Liver (tissue), 8 donors: ENCODE measurements at regions not wholly inside any gene's neighbourhood (a gene's known extent, or its start where the extent isn't known, plus 50 kb on each side); places are given as distances from the start of the nearest gene placed in this dataset.

Source experiments
- DNase-seq: peaks from one replicate; pipeline ENCODE4 v3.0.0-alpha.2; 2017; ENCODE audit warnings: low spot score
- H3K27ac ChIP-seq, 2 donors: one replicate each; pipeline ENCODE4 v1.7.0; 2013; ENCODE audit warnings: inconsistent platforms in 2 of 2, low read length in 2 of 2, control low read depth in 1 of 2, low read depth in 1 of 2, mild to moderate bottlenecking in 1 of 2
- H3K27me3 ChIP-seq, 4 donors: one replicate each; pipeline versions ENCODE4 v1.6.1 to v1.7.0; 2013; ENCODE audit warnings: low read length in 3 of 4, inconsistent platforms in 1 of 4, mild to moderate bottlenecking in 1 of 4, moderate library complexity in 1 of 4; ENCODE audit not compliant: control insufficient read depth in 4 of 4, insufficient read depth in 4 of 4
- H3K36me3 ChIP-seq, 4 donors: one replicate each; pipeline versions ENCODE4 v1.6.1 to v1.7.0; 2013; ENCODE audit warnings: low read length in 3 of 4, mild to moderate bottlenecking in 3 of 4, low read depth in 1 of 4, moderate library complexity in 1 of 4; ENCODE audit not compliant: control insufficient read depth in 4 of 4, insufficient read depth in 3 of 4
- H3K4me1 ChIP-seq, 4 donors: one replicate each; pipeline versions ENCODE4 v1.6.1 to v1.7.0; 2013; ENCODE audit warnings: low read length in 3 of 4, mild to moderate bottlenecking in 3 of 4, moderate library complexity in 1 of 4; ENCODE audit not compliant: control insufficient read depth in 4 of 4, insufficient read depth in 4 of 4
- H3K4me3 ChIP-seq, 3 donors: one replicate each; pipeline versions ENCODE4 v1.6.1 to v1.7.0; 2013; ENCODE audit warnings: low read length in 3 of 3, control low read depth in 1 of 3, low read depth in 1 of 3, mild to moderate bottlenecking in 1 of 3
- H3K9ac ChIP-seq, 2 donors: one replicate each; pipeline ENCODE4 v1.7.0; 2013; ENCODE audit warnings: low read length in 2 of 2, mild to moderate bottlenecking in 2 of 2, moderate library complexity in 2 of 2, control low read depth in 1 of 2, low read depth in 1 of 2
- H3K9me3 ChIP-seq, 4 donors: one replicate each; pipeline versions ENCODE4 v1.6.1 to v1.7.0; 2013; ENCODE audit warnings: low read length in 3 of 4; ENCODE audit not compliant: control insufficient read depth in 4 of 4
- EGR1 ChIP-seq, 2 donors: IDR thresholded peaks; 2 replicates each; pipeline ENCODE4 v1.6.1; 2016 to 2018; ENCODE audit warnings: antibody characterized with exemption in 2 of 2, low read depth in 2 of 2
- FOXA1 ChIP-seq: IDR thresholded peaks from 2 replicates; pipeline ENCODE4 v1.6.1; 2016; ENCODE audit warnings: antibody characterized with exemption
- FOXA2 ChIP-seq: IDR thresholded peaks from 2 replicates; pipeline ENCODE4 v1.6.1; 2016; ENCODE audit warnings: antibody characterized with exemption
- GABPA ChIP-seq, 2 donors: IDR thresholded peaks in 1 of 2; conservative IDR thresholded peaks in 1 of 2; 2 replicates each; pipeline ENCODE4 v1.6.1; 2016; ENCODE audit warnings: antibody characterized with exemption in 2 of 2, mild to moderate bottlenecking in 1 of 2, moderate library complexity in 1 of 2
- HNF4A ChIP-seq, 2 donors: conservative IDR thresholded peaks; 2 replicates each; pipeline ENCODE4 v1.6.1; 2016; ENCODE audit warnings: antibody characterized with exemption in 2 of 2, mild to moderate bottlenecking in 2 of 2
- HNF4G ChIP-seq: IDR thresholded peaks from 2 replicates; pipeline ENCODE4 v1.6.1; 2016; ENCODE audit warnings: antibody characterized with exemption
- JUND ChIP-seq, 2 donors: IDR thresholded peaks; 2 replicates each; pipeline ENCODE4 v1.6.1; 2016; ENCODE audit warnings: antibody characterized with exemption in 2 of 2
- NR2F2 ChIP-seq: IDR thresholded peaks from 2 replicates; pipeline ENCODE4 v1.6.1; 2016; ENCODE audit warnings: antibody characterized with exemption
- RAD21 ChIP-seq, 2 donors: IDR thresholded peaks; 2 replicates each; pipeline ENCODE4 v1.6.1; 2016; ENCODE audit warnings: antibody characterized with exemption in 2 of 2, mild to moderate bottlenecking in 2 of 2
- RXRA ChIP-seq, 2 donors: IDR thresholded peaks; 2 replicates each; pipeline ENCODE4 v1.6.1; 2017 to 2018; ENCODE audit warnings: antibody characterized with exemption in 2 of 2, mild to moderate bottlenecking in 1 of 2
- SP1 ChIP-seq: IDR thresholded peaks from 2 replicates; pipeline ENCODE4 v1.6.1; 2018; ENCODE audit warnings: antibody characterized with exemption, mild to moderate bottlenecking
- TAF1 ChIP-seq: conservative IDR thresholded peaks from 2 replicates; pipeline ENCODE4 v1.6.1; 2016; ENCODE audit warnings: antibody characterized with exemption, mild to moderate bottlenecking
- YY1 ChIP-seq: IDR thresholded peaks from 2 replicates; pipeline ENCODE4 v1.6.1; 2016; ENCODE audit warnings: antibody characterized with exemption, mild to moderate bottlenecking
- WGBS: extraction: QIAGEN DNeasy Blood & Tissue Kit; methylation state at CpG from one replicate; pipeline ENCODE4 v1.1.7; 2013; 5-methylcytosine and 5-hydroxymethylcytosine counted together
- TF ChIP-seq, protein P1 (sequence below): IDR thresholded peaks from 2 replicates; pipeline ENCODE4 v1.6.1; 2016; ENCODE audit warnings: antibody characterized with exemption
- TF ChIP-seq, protein P2 (sequence below): fragments of 150-350 bp; IDR thresholded peaks from 2 replicates; pipeline ENCODE4 v1.5.1; 2017; ENCODE audit warnings: improper control_type of control experiment, low read depth, low read length; ENCODE audit not compliant: missing input control
- TF ChIP-seq, protein P3 (sequence below): IDR thresholded peaks from 2 replicates; pipeline ENCODE4 v1.6.1; 2016; ENCODE audit warnings: antibody characterized with exemption
- TF ChIP-seq, protein P4 (sequence below): IDR thresholded peaks from 2 replicates; pipeline ENCODE4 v1.6.1; 2016; ENCODE audit warnings: antibody characterized with exemption, mild to moderate bottlenecking
- TF ChIP-seq, protein P5 (sequence below): IDR thresholded peaks from 2 replicates; pipeline ENCODE4 v1.6.1; 2016; ENCODE audit warnings: antibody characterized with exemption
- donor health status: healthy.
- donor health status: healthy.
- donor health status: healthy.
- donor health status: healthy.
- donor health status: healthy.

DNA sequence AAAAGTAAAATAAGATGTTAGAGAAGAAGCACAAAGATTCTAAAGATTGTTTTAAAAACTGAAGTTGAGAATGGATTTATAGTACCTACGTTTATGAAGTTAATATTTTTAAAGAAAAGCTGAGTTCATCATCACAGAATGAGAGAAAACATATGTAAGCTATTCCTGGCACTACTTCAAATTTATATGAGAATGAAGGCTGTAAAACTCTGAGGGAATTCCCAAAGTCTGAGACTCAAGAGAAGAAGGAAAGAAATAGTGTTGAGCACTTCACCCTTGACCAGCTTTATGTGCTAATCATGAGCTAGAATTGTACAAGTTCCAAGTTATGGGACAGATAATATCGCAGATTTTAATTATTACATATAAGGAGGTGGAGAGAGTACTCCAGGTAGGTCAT lies 323.7 kb upstream of the GNAI1 start:
- Histone ChIP-seq H3K27ac (no peak overlapping the region), H3K27me3 (no peaks in the 10 kb centered on the region), H3K4me1 (no peaks in the 10 kb centered on the region), H3K9me3 (no peaks in the 10 kb centered on the region), H3K9ac (no peak overlapping the region), H3K4me3 (no peak overlapping the region), H3K36me3 (no peaks in the 10 kb centered on the region)
- WGBS, result 71% methylated on average over 2 of the region's 2 CpGs
- no peak for TF ChIP-seq NR2F2
- TF ChIP-seq RXRA (IDR thresholded peaks at IDR 0.05), result no peak
- TF ChIP-seq FOXA1, result no peak
- no peak for TF ChIP-seq GABPA (IDR thresholded peaks at IDR 0.05 in 1 of 2, conservative IDR thresholded peaks at IDR 0.05 in 1 of 2)
- no peak for TF ChIP-seq JUND (IDR thresholded peaks at IDR 0.05)
- TF ChIP-seq, protein P1, sequence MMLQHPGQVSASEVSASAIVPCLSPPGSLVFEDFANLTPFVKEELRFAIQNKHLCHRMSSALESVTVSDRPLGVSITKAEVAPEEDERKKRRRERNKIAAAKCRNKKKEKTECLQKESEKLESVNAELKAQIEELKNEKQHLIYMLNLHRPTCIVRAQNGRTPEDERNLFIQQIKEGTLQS, result no peak
- TF ChIP-seq YY1, result no peak
- no peak for TF ChIP-seq HNF4A (conservative IDR thresholded peaks at IDR 0.05)
- no peak for TF ChIP-seq FOXA2
- TF ChIP-seq, protein P2, sequence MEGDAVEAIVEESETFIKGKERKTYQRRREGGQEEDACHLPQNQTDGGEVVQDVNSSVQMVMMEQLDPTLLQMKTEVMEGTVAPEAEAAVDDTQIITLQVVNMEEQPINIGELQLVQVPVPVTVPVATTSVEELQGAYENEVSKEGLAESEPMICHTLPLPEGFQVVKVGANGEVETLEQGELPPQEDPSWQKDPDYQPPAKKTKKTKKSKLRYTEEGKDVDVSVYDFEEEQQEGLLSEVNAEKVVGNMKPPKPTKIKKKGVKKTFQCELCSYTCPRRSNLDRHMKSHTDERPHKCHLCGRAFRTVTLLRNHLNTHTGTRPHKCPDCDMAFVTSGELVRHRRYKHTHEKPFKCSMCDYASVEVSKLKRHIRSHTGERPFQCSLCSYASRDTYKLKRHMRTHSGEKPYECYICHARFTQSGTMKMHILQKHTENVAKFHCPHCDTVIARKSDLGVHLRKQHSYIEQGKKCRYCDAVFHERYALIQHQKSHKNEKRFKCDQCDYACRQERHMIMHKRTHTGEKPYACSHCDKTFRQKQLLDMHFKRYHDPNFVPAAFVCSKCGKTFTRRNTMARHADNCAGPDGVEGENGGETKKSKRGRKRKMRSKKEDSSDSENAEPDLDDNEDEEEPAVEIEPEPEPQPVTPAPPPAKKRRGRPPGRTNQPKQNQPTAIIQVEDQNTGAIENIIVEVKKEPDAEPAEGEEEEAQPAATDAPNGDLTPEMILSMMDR, result no peak
- TF ChIP-seq, protein P3, sequence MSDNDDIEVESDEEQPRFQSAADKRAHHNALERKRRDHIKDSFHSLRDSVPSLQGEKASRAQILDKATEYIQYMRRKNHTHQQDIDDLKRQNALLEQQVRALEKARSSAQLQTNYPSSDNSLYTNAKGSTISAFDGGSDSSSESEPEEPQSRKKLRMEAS, result no peak
- no peak for TF ChIP-seq TAF1
- TF ChIP-seq HNF4G, result no peak
- no peak for TF ChIP-seq SP1
- TF ChIP-seq EGR1 (IDR thresholded peaks at IDR 0.05; ENCODE audit: low read depth in 2 of 2), result no peak
- TF ChIP-seq, protein P4, sequence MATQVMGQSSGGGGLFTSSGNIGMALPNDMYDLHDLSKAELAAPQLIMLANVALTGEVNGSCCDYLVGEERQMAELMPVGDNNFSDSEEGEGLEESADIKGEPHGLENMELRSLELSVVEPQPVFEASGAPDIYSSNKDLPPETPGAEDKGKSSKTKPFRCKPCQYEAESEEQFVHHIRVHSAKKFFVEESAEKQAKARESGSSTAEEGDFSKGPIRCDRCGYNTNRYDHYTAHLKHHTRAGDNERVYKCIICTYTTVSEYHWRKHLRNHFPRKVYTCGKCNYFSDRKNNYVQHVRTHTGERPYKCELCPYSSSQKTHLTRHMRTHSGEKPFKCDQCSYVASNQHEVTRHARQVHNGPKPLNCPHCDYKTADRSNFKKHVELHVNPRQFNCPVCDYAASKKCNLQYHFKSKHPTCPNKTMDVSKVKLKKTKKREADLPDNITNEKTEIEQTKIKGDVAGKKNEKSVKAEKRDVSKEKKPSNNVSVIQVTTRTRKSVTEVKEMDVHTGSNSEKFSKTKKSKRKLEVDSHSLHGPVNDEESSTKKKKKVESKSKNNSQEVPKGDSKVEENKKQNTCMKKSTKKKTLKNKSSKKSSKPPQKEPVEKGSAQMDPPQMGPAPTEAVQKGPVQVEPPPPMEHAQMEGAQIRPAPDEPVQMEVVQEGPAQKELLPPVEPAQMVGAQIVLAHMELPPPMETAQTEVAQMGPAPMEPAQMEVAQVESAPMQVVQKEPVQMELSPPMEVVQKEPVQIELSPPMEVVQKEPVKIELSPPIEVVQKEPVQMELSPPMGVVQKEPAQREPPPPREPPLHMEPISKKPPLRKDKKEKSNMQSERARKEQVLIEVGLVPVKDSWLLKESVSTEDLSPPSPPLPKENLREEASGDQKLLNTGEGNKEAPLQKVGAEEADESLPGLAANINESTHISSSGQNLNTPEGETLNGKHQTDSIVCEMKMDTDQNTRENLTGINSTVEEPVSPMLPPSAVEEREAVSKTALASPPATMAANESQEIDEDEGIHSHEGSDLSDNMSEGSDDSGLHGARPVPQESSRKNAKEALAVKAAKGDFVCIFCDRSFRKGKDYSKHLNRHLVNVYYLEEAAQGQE, result no peak
- no peak for TF ChIP-seq RAD21 (IDR thresholded peaks at IDR 0.05)
- TF ChIP-seq, protein P5, sequence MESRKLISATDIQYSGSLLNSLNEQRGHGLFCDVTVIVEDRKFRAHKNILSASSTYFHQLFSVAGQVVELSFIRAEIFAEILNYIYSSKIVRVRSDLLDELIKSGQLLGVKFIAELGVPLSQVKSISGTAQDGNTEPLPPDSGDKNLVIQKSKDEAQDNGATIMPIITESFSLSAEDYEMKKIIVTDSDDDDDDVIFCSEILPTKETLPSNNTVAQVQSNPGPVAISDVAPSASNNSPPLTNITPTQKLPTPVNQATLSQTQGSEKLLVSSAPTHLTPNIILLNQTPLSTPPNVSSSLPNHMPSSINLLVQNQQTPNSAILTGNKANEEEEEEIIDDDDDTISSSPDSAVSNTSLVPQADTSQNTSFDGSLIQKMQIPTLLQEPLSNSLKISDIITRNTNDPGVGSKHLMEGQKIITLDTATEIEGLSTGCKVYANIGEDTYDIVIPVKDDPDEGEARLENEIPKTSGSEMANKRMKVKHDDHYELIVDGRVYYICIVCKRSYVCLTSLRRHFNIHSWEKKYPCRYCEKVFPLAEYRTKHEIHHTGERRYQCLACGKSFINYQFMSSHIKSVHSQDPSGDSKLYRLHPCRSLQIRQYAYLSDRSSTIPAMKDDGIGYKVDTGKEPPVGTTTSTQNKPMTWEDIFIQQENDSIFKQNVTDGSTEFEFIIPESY, result no peak
- no peak for DNase-seq
